ENCODE measurements at regions not wholly inside any gene's neighbourhood (a gene's known extent, or its start where the extent isn't known, plus 50 kb on each side); places are given as distances from the start of the nearest gene placed in this dataset.

GRCh38 chr12:70176290-70176689 lies 66.9 kb upstream of the CNOT2 start:
- TF ChIP-seq, protein P1, sequence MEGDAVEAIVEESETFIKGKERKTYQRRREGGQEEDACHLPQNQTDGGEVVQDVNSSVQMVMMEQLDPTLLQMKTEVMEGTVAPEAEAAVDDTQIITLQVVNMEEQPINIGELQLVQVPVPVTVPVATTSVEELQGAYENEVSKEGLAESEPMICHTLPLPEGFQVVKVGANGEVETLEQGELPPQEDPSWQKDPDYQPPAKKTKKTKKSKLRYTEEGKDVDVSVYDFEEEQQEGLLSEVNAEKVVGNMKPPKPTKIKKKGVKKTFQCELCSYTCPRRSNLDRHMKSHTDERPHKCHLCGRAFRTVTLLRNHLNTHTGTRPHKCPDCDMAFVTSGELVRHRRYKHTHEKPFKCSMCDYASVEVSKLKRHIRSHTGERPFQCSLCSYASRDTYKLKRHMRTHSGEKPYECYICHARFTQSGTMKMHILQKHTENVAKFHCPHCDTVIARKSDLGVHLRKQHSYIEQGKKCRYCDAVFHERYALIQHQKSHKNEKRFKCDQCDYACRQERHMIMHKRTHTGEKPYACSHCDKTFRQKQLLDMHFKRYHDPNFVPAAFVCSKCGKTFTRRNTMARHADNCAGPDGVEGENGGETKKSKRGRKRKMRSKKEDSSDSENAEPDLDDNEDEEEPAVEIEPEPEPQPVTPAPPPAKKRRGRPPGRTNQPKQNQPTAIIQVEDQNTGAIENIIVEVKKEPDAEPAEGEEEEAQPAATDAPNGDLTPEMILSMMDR (IDR thresholded peaks at IDR 0.05) = no peak
- TF ChIP-seq POLR2A (IDR thresholded peaks at IDR 0.05) = no peak
